B cell (primary cell): ENCODE measurements at regions not wholly inside any gene's neighbourhood (a gene's known extent, or its start where the extent isn't known, plus 50 kb on each side); places are given as distances from the start of the nearest gene placed in this dataset. TPM values are rescaled to one million over a fixed set of nuclear protein-coding genes. Genes with fewer than 3 reads are reported as not detected.

ENCODE experiments used
- ATAC-seq: fragments of 200-7000 bp; cut with Tn5 transposase; one replicate; pipeline ENCODE4 v1.10.0; 2021; ENCODE audit warnings: low read depth, mild to moderate bottlenecking, moderate number of reproducible peaks, moderate library complexity
- CTCF ChIA-PET: fragments of 350-600 bp; sonication (Branson Sonifier 250); formaldehyde crosslinking; loops from one replicate; lab custom pipeline; 2021; ENCODE audit warnings: antibody characterized with exemption, inconsistent platforms; lab: Charles Lee
- POLR2A ChIA-PET: fragments of 350-600 bp; sonication (Branson Sonifier 250); formaldehyde crosslinking; loops from one replicate; lab custom pipeline; 2021; ENCODE audit warnings: antibody characterized with exemption; lab: Charles Lee
- DNase-seq: peaks from one replicate; pipeline ENCODE4 v3.0.0; 2013
- H2AFZ ChIP-seq: 2 replicates; pipeline ENCODE4 v1.6.1; 2012; ENCODE audit warnings: mild to moderate bottlenecking, low read depth, low read length; ENCODE audit not compliant: insufficient read depth, poor library complexity, severe bottlenecking
- H3K27ac ChIP-seq, 2 donors: 1 replicate in 1 of 2; 2 replicates in 1 of 2; pipeline ENCODE4 v1.5.1; 2012 to 2013; ENCODE audit warnings: low read length in 2 of 2, mild to moderate bottlenecking in 2 of 2, moderate library complexity in 1 of 2
- H3K27me3 ChIP-seq, 4 experiments: fragments of 200-600 bp in 1 of 4; sonication (generic) in 1 of 4; replicated peaks in 1 of 4; 1 replicate in 2 of 4; 2 replicates in 2 of 4; pipeline versions ENCODE4 v1.6.1 to v1.7.0; 2013 to 2016; ENCODE audit warnings: low read length in 3 of 4, mild to moderate bottlenecking in 2 of 4, mixed read lengths in 1 of 4, moderate library complexity in 1 of 4; ENCODE audit not compliant: insufficient read depth in 4 of 4, control insufficient read depth in 3 of 4; ENCODE audit errors: control extremely low read depth in 1 of 4
- H3K36me3 ChIP-seq, 2 experiments: replicated peaks in 1 of 2; 1 replicate in 1 of 2; 2 replicates in 1 of 2; pipeline versions ENCODE4 v1.6.1 to v1.7.1; 2013; ENCODE audit warnings: low read length in 1 of 2; ENCODE audit not compliant: insufficient read depth in 2 of 2, control insufficient read depth in 1 of 2; ENCODE audit errors: control extremely low read depth in 1 of 2, extremely low read depth in 1 of 2
- H3K4me1 ChIP-seq, 2 donors: fragments of 200-600 bp in 1 of 2; sonication (generic) in 1 of 2; 1 replicate in 1 of 2; 2 replicates in 1 of 2; pipeline versions ENCODE4 v1.5.1 to v1.6.1; 2013 to 2017; ENCODE audit warnings: low read length in 2 of 2; ENCODE audit not compliant: control insufficient read depth in 2 of 2, insufficient read depth in 2 of 2
- H3K4me2 ChIP-seq: replicated peaks from 2 replicates; pipeline ENCODE3; 2012; ENCODE audit warnings: mild to moderate bottlenecking, low read depth, low read length; ENCODE audit not compliant: poor library complexity, severe bottlenecking
- H3K4me3 ChIP-seq, 5 experiments: fragments of 200-600 bp in 1 of 5; sonication (generic) in 1 of 5; 1 replicate in 3 of 5; 2 replicates in 2 of 5; pipeline versions ENCODE4 v1.5.1 to v1.7.0; 2011 to 2016; ENCODE audit warnings: low read length in 4 of 5, mild to moderate bottlenecking in 4 of 5, low read depth in 2 of 5, control low read depth in 1 of 5, moderate library complexity in 1 of 5; ENCODE audit not compliant: insufficient read depth in 1 of 5; ENCODE audit errors: control extremely low read depth in 1 of 5, extremely low read depth in 1 of 5
- H3K79me2 ChIP-seq: fragments of 200-600 bp; sonication (generic); one replicate; pipeline ENCODE4 v1.6.0; 2016; ENCODE audit warnings: low read length; ENCODE audit not compliant: control insufficient read depth, insufficient read depth
- H3K9ac ChIP-seq: fragments of 200-600 bp; sonication (generic); 2 replicates; pipeline ENCODE4 v1.6.1; 2017; ENCODE audit warnings: mild to moderate bottlenecking, low read length, moderate library complexity
- H3K9me3 ChIP-seq, 3 donors: one replicate each; pipeline versions ENCODE4 v1.6.1 to v1.7.1; 2013; ENCODE audit warnings: low read length in 2 of 3; ENCODE audit not compliant: control insufficient read depth in 2 of 3, insufficient read depth in 1 of 3; ENCODE audit errors: control extremely low read depth in 1 of 3
- H4K20me1 ChIP-seq: 2 replicates; pipeline ENCODE4 v1.6.0; 2012; ENCODE audit warnings: mild to moderate bottlenecking, low read length; ENCODE audit not compliant: insufficient read depth, control insufficient read depth, poor library complexity, severe bottlenecking
- H3K27ac Mint-ChIP-seq: one replicate; pipeline ENCODE4 v1.8.0; 2021; ENCODE audit warnings: mixed read lengths
- H3K27me3 Mint-ChIP-seq: one replicate; pipeline ENCODE4 v1.8.0; 2021; ENCODE audit warnings: mixed read lengths
- H3K4me1 Mint-ChIP-seq: one replicate; pipeline ENCODE4 v1.8.0; 2021; ENCODE audit warnings: mixed read lengths
- H3K4me3 Mint-ChIP-seq: one replicate; pipeline ENCODE4 v1.8.0; 2021; ENCODE audit warnings: mixed read lengths
- H3K9me3 Mint-ChIP-seq: one replicate; pipeline ENCODE4 v1.8.0; 2022; ENCODE audit warnings: mixed read lengths; ENCODE audit not compliant: insufficient read depth
- EZH2 ChIP-seq: IDR thresholded peaks from 2 replicates; pipeline ENCODE4 v1.6.1; 2012; ENCODE audit warnings: borderline replicate concordance, low read depth, mild to moderate bottlenecking, moderate library complexity, low read length; ENCODE audit not compliant: insufficient read depth, poor library complexity, severe bottlenecking
- WGBS: methylation state at CpG from one replicate; pipeline ENCODE4 v1.1.5; 2013; ENCODE audit warnings: missing lambda C conversion rate; ENCODE audit not compliant: insufficient coverage; 5-methylcytosine and 5-hydroxymethylcytosine counted together
- intact Hi-C: fragments of 100-400 bp; cut with micrococcal nuclease; formaldehyde crosslinking; loops from one replicate; pipeline ENCODE4 v1.10.0; 2022
- small RNA-seq: library from RNA; depleted of rRNA; stranded (forward); fragments of <200 nt; gene quantifications from one replicate; pipeline ENCODE3, GENCODE V24; 2012; ENCODE audit warnings: low replicate concordance, low read depth; ENCODE audit not compliant: insufficient read length
- TF ChIP-seq, protein P1 (sequence below): fragments of 200-600 bp; IDR thresholded peaks from one replicate; pipeline ENCODE4 v1.8.0; 2022; ENCODE audit warnings: antibody characterized with exemption, mild to moderate bottlenecking

DNA sequence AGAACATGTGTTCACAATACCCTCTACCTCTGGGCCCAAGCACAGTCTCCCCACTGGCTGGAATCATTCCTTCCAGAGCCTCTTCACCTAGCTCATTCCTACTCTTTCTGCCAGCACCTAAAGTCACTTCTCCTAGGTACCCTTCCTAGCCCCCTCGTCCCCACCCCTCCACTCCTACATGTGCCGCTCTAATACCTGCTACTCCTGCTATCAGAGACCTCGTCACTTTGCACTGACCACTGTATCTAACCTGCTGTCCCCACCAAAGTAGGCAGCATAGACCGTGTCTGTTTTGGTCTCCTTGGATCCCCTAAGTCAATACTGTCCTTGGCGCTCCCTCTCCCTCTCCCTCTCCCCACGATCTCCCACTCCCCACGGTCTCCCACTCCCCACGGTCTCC is 53.2 kb upstream of the PKDCC start:
- POLR2A ChIA-PET, result no interaction called here
- Histone ChIP-seq H3K27ac (no peak overlapping the region), H3K36me3 (no peaks in the 10 kb centered on the region), H3K9ac (no peak overlapping the region), H2AFZ (no peak overlapping the region), H3K27me3 (peaks cover 0 to 7% (median 2%) of the 10 kb centered on the region in 4 experiments), H4K20me1 (no peaks in the 10 kb centered on the region), H3K4me3 (no peak overlapping the region), H3K4me2 (no peak overlapping the region), H3K9me3 (peaks cover 0 to 7% (median 0%) of the 10 kb centered on the region in 3 donors), H3K4me1 (no peaks in the 10 kb centered on the region), H3K79me2 (no peaks in the 10 kb centered on the region)
- Mint-ChIP-seq H3K27ac (no peak overlapping the region), H3K9me3 (no peaks in the 10 kb centered on the region), H3K27me3 (peaks cover 23% of the 10 kb centered on the region), H3K4me1 (no peaks in the 10 kb centered on the region), H3K4me3 (no peak overlapping the region)
- 96% methylated on average over 4 of the region's 8 CpGs for WGBS
- no peak for DNase-seq
- no peak for ATAC-seq
- CTCF ChIA-PET, result no interaction called here
- TF ChIP-seq EZH2, result no peak
- TF ChIP-seq, protein P1, sequence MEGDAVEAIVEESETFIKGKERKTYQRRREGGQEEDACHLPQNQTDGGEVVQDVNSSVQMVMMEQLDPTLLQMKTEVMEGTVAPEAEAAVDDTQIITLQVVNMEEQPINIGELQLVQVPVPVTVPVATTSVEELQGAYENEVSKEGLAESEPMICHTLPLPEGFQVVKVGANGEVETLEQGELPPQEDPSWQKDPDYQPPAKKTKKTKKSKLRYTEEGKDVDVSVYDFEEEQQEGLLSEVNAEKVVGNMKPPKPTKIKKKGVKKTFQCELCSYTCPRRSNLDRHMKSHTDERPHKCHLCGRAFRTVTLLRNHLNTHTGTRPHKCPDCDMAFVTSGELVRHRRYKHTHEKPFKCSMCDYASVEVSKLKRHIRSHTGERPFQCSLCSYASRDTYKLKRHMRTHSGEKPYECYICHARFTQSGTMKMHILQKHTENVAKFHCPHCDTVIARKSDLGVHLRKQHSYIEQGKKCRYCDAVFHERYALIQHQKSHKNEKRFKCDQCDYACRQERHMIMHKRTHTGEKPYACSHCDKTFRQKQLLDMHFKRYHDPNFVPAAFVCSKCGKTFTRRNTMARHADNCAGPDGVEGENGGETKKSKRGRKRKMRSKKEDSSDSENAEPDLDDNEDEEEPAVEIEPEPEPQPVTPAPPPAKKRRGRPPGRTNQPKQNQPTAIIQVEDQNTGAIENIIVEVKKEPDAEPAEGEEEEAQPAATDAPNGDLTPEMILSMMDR, result no peak
- intact Hi-C loops, result no loop called here

GRCh38 chr2:41997561-41997960 is 50.3 kb upstream of the PKDCC start:
- POLR2A ChIA-PET, result no interaction called here
- H3K4me1 ChIP-seq, result no peaks in the 10 kb centered on the region
- H3K9me3 ChIP-seq, result peaks cover 0 to 15% (median 0%) of the 10 kb centered on the region in 3 donors
- no peak for TF ChIP-seq EZH2
- TF ChIP-seq, protein P1, result no peak
- no peak overlapping the region for H2AFZ ChIP-seq
- no peak overlapping the region for H3K4me3 ChIP-seq
- no peak overlapping the region for H3K9ac ChIP-seq
- H3K27me3 ChIP-seq, result no peaks in the 10 kb centered on the region
- ATAC-seq (no peak), DNase-seq (no peak)
- Mint-ChIP-seq H3K27me3 (peaks cover 24% of the 10 kb centered on the region), H3K4me3 (no peak overlapping the region), H3K9me3 (no peaks in the 10 kb centered on the region), H3K27ac (no peak overlapping the region), H3K4me1 (no peaks in the 10 kb centered on the region)
- no peak overlapping the region for H3K4me2 ChIP-seq
- H4K20me1 ChIP-seq, result no peaks in the 10 kb centered on the region
- no peaks in the 10 kb centered on the region for H3K79me2 ChIP-seq
- CTCF ChIA-PET, result no interaction called here
- intact Hi-C loops, result no loop called here
- H3K27ac ChIP-seq, result no peak overlapping the region
- no peaks in the 10 kb centered on the region for H3K36me3 ChIP-seq
- 88% methylated on average over 4 of the region's 4 CpGs for WGBS

Small RNA genes in the stretch of these regions (small RNA-seq; reads per million reads assigned to genes)
- gene RF00019 (not detected), gene RNU4-63P (not detected)
